WTC11 (cell line): ENCODE measurements at regions not wholly inside any gene's neighbourhood (a gene's known extent, or its start where the extent isn't known, plus 50 kb on each side); places are given as distances from the start of the nearest gene placed in this dataset.

ENCODE experiments used
- ATAC-seq: fragments of 200-7000 bp; cut with Tn5 transposase; 2 replicates; pipeline ENCODE4 v1.10.0; 2021; ENCODE audit warnings: mild to moderate bottlenecking, moderate library complexity
- CTCF ChIA-PET: fragments of 300-600 bp; sonication (Branson Sonifier 250); formaldehyde crosslinking; loops from one replicate; lab custom pipeline; 2021; ENCODE audit warnings: antibody characterized with exemption; lab: Charles Lee
- POLR2A ChIA-PET: fragments of 350-600 bp; sonication (Branson Sonifier 250); formaldehyde crosslinking; loops from one replicate; lab custom pipeline; 2021; ENCODE audit warnings: antibody characterized with exemption; lab: Charles Lee
- DNase-seq: peaks from one replicate; pipeline ENCODE4 v3.0.0; 2021; ENCODE audit warnings: low spot score
- H3K27ac Mint-ChIP-seq: 2 replicates; pipeline ENCODE4 v1.8.0; 2021; ENCODE audit warnings: mixed read lengths
- H3K27me3 Mint-ChIP-seq: 2 replicates; pipeline ENCODE4 v1.8.0; 2021; ENCODE audit warnings: low read depth, mild to moderate bottlenecking, moderate library complexity, mixed read lengths
- H3K36me3 Mint-ChIP-seq: 2 replicates; pipeline ENCODE4 v1.8.0; 2021; ENCODE audit warnings: mixed read lengths
- H3K4me1 Mint-ChIP-seq: 2 replicates; pipeline ENCODE4 v1.8.0; 2022; ENCODE audit warnings: mixed read lengths
- H3K4me3 Mint-ChIP-seq: 2 replicates; pipeline ENCODE4 v1.8.0; 2021; ENCODE audit warnings: mild to moderate bottlenecking, moderate library complexity, mixed read lengths
- H3K9me3 Mint-ChIP-seq: 2 replicates; pipeline ENCODE4 v1.8.0; 2021; ENCODE audit warnings: mixed read lengths
- ESRRA ChIP-seq: sonication (generic); formaldehyde crosslinking; IDR thresholded peaks from 2 replicates; pipeline ENCODE4 v1.8.1; 2022; ENCODE audit warnings: mild to moderate bottlenecking, missing genetic modification reagents, borderline replicate concordance
- FOXK1 ChIP-seq: sonication (generic); formaldehyde crosslinking; IDR thresholded peaks from 2 replicates; pipeline ENCODE4 v1.8.0; 2022; ENCODE audit warnings: mild to moderate bottlenecking, moderate library complexity, missing genetic modification reagents
- GABPB1 ChIP-seq: sonication (generic); formaldehyde crosslinking; IDR thresholded peaks from 2 replicates; pipeline ENCODE4 v1.8.1; 2023; ENCODE audit warnings: mild to moderate bottlenecking, missing genetic modification reagents
- GRHL2 ChIP-seq: fragments of 250-450 bp; sonication (Bioruptor Pico); IDR thresholded peaks from 2 replicates; pipeline ENCODE4 v1.8.0; 2022; ENCODE audit warnings: mild to moderate bottlenecking, moderate library complexity; ENCODE audit not compliant: insufficient replicate concordance, severe bottlenecking
- JUN ChIP-seq: sonication (generic); formaldehyde crosslinking; IDR thresholded peaks from 2 replicates; pipeline ENCODE4 v1.8.0; 2023; ENCODE audit warnings: mild to moderate bottlenecking, missing genetic modification reagents
- MXD4 ChIP-seq: fragments of 250-450 bp; sonication (Bioruptor Pico); IDR thresholded peaks from 2 replicates; pipeline ENCODE4 v1.8.0; 2021; ENCODE audit warnings: mild to moderate bottlenecking, moderate library complexity, borderline replicate concordance
- NFATC4 ChIP-seq: fragments of 250-450 bp; sonication (Bioruptor Pico); IDR thresholded peaks from 2 replicates; pipeline ENCODE4 v1.9.0; 2021; ENCODE audit warnings: mild to moderate bottlenecking
- NFYB ChIP-seq: sonication (generic); formaldehyde crosslinking; conservative IDR thresholded peaks from 2 replicates; pipeline ENCODE4 v1.8.0; 2022; ENCODE audit warnings: low read depth, missing genetic modification reagents
- RORB ChIP-seq: fragments of 250-450 bp; sonication (Bioruptor Pico); IDR thresholded peaks from 2 replicates; pipeline ENCODE4 v1.9.0; 2021; ENCODE audit warnings: mild to moderate bottlenecking
- ZNF416 ChIP-seq: fragments of 250-450 bp; sonication (Bioruptor Pico); IDR thresholded peaks from 2 replicates; pipeline ENCODE4 v1.9.0; 2021; ENCODE audit warnings: mild to moderate bottlenecking, inconsistent platforms
- ZNF671 ChIP-seq: fragments of 250-450 bp; sonication (Bioruptor Pico); IDR thresholded peaks from 2 replicates; pipeline ENCODE4 v1.8.0; 2021; ENCODE audit warnings: mild to moderate bottlenecking
- TF ChIP-seq, protein P1 (sequence below): sonication (generic); formaldehyde crosslinking; IDR thresholded peaks from 2 replicates; pipeline ENCODE4 v1.8.0; 2023; ENCODE audit warnings: missing genetic modification reagents, mild to moderate bottlenecking, borderline replicate concordance
- TF ChIP-seq, protein P2 (sequence below): fragments of 200-600 bp; IDR thresholded peaks from 2 replicates; pipeline ENCODE4 v1.8.0; 2022; ENCODE audit warnings: antibody characterized with exemption
- TF ChIP-seq, protein P3 (sequence below): sonication (generic); formaldehyde crosslinking; IDR thresholded peaks from 2 replicates; pipeline ENCODE4 v1.8.1; 2022; ENCODE audit warnings: mild to moderate bottlenecking, missing genetic modification reagents, moderate library complexity, borderline replicate concordance
- TF ChIP-seq, protein P4 (sequence below): sonication (generic); formaldehyde crosslinking; IDR thresholded peaks from 2 replicates; pipeline ENCODE4 v1.8.1; 2022; ENCODE audit warnings: low read depth, missing genetic modification reagents, borderline replicate concordance
- TF ChIP-seq, protein P5 (sequence below): sonication (generic); formaldehyde crosslinking; IDR thresholded peaks from 2 replicates; pipeline ENCODE4 v1.8.1; 2023; ENCODE audit warnings: mild to moderate bottlenecking, missing genetic modification reagents
- TF ChIP-seq, protein P6 (sequence below): fragments of 250-450 bp; sonication (Bioruptor Pico); conservative IDR thresholded peaks from 2 replicates; pipeline ENCODE4 v1.9.0; 2021; ENCODE audit warnings: mild to moderate bottlenecking

DNA sequence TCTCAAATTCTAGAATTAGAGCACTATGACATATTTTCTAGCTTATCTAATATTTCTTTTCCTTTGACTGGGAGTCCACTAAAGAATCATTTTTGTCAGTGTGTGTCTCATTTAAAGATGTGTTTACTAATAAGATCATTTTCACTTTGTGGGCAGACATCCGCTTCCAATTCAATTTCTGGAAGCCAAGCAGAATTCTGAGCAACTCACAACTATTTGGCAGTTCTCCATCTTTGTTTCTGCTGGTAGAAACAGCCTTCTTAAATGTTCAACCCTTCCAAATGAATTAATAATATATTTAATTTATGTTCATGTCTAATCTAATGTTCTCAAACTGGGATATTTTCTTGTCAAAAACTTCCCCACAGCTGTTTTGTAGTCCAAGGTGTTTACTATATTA lies 411.8 kb downstream of the KCTD12 start (continued):
- TF ChIP-seq, protein P1, sequence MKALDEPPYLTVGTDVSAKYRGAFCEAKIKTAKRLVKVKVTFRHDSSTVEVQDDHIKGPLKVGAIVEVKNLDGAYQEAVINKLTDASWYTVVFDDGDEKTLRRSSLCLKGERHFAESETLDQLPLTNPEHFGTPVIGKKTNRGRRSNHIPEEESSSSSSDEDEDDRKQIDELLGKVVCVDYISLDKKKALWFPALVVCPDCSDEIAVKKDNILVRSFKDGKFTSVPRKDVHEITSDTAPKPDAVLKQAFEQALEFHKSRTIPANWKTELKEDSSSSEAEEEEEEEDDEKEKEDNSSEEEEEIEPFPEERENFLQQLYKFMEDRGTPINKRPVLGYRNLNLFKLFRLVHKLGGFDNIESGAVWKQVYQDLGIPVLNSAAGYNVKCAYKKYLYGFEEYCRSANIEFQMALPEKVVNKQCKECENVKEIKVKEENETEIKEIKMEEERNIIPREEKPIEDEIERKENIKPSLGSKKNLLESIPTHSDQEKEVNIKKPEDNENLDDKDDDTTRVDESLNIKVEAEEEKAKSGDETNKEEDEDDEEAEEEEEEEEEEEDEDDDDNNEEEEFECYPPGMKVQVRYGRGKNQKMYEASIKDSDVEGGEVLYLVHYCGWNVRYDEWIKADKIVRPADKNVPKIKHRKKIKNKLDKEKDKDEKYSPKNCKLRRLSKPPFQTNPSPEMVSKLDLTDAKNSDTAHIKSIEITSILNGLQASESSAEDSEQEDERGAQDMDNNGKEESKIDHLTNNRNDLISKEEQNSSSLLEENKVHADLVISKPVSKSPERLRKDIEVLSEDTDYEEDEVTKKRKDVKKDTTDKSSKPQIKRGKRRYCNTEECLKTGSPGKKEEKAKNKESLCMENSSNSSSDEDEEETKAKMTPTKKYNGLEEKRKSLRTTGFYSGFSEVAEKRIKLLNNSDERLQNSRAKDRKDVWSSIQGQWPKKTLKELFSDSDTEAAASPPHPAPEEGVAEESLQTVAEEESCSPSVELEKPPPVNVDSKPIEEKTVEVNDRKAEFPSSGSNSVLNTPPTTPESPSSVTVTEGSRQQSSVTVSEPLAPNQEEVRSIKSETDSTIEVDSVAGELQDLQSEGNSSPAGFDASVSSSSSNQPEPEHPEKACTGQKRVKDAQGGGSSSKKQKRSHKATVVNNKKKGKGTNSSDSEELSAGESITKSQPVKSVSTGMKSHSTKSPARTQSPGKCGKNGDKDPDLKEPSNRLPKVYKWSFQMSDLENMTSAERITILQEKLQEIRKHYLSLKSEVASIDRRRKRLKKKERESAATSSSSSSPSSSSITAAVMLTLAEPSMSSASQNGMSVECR (CRISPR knock-in tag): no peak
- TF ChIP-seq ESRRA (CRISPR knock-in tag) (no peak), NFYB (no peak)

DNA sequence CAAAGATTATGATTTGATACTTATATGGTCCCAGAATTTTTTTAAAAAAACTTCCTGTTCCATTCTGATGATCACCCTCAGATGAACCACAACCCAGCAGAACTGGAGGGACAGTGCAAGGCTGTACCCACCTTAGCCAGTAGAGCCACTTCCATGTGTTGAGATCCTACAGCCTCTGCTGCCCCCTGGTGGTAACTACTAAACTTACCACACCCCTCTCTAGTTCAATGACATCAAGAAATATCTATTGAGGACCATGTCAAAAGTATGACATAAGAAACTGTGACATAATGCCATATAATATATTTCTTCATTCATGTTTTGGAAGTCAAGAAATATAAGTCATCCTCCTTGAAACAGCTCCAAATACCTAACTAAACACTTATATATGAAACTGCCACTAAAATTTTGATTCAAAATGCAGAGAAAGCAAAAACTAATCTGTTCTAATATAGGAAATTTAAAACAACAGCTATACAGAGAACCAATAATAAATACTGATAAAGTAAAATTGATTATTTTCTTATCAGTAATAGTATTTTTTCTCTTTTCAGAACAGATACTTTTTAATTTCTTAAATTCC lies 412.6 kb downstream of the KCTD12 start:
- POLR2A ChIA-PET: no interaction called here
- Mint-ChIP-seq H3K9me3 (no peaks in the 10 kb centered on the region), H3K27ac (no peak overlapping the region), H3K4me3 (no peak overlapping the region), H3K4me1 (peaks cover 3% of the 10 kb centered on the region), H3K27me3 (no peaks in the 10 kb centered on the region), H3K36me3 (no peaks in the 10 kb centered on the region)
- TF ChIP-seq NFATC4 (CRISPR knock-in tag) (no peak), MXD4 (CRISPR knock-in tag) (no peak)
- TF ChIP-seq, protein P2, sequence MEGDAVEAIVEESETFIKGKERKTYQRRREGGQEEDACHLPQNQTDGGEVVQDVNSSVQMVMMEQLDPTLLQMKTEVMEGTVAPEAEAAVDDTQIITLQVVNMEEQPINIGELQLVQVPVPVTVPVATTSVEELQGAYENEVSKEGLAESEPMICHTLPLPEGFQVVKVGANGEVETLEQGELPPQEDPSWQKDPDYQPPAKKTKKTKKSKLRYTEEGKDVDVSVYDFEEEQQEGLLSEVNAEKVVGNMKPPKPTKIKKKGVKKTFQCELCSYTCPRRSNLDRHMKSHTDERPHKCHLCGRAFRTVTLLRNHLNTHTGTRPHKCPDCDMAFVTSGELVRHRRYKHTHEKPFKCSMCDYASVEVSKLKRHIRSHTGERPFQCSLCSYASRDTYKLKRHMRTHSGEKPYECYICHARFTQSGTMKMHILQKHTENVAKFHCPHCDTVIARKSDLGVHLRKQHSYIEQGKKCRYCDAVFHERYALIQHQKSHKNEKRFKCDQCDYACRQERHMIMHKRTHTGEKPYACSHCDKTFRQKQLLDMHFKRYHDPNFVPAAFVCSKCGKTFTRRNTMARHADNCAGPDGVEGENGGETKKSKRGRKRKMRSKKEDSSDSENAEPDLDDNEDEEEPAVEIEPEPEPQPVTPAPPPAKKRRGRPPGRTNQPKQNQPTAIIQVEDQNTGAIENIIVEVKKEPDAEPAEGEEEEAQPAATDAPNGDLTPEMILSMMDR: peak; percentile 77
- CTCF ChIA-PET: no interaction called here
- DNase-seq (peak; percentile 78), ATAC-seq (peak; percentile 100)

DNA sequence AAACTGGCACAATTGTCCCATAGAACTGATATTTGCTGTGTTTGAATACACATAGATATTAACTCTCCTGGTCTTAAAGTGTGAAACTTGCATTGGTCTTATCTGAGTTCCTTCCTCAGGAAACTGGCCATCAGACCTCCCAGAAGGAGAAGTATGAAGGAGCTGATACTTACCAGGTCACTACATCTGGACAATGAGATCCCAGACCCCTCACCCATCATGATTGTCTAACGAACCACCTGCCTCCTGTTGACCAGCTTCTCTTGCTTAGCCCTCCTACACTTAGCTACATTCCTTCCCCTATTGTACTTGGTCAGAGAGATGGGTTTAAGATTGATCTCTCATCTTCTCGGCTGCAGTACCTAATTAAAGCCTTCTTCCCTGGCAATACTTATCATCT lies 413.3 kb downstream of the KCTD12 start:
- H3K9me3 Mint-ChIP-seq: no peaks in the 10 kb centered on the region
- POLR2A ChIA-PET: no interaction called here
- ATAC-seq (no peak), DNase-seq (no peak)
- no peak overlapping the region for H3K4me3 Mint-ChIP-seq
- peaks cover 10% of the 10 kb centered on the region for H3K4me1 Mint-ChIP-seq
- CTCF ChIA-PET: interaction anchor here (1.4 to 1.7 kb wide), 2 partner anchors 433 to 596 kb away, joined by 3 to 6 read pairs; no protein-coding TSS in a partner anchor
- H3K27ac Mint-ChIP-seq: no peak overlapping the region
- H3K27me3 Mint-ChIP-seq: no peaks in the 10 kb centered on the region
- TF ChIP-seq ZNF671 (no peak), JUN (CRISPR knock-in tag) (no peak)
- TF ChIP-seq, protein P3, sequence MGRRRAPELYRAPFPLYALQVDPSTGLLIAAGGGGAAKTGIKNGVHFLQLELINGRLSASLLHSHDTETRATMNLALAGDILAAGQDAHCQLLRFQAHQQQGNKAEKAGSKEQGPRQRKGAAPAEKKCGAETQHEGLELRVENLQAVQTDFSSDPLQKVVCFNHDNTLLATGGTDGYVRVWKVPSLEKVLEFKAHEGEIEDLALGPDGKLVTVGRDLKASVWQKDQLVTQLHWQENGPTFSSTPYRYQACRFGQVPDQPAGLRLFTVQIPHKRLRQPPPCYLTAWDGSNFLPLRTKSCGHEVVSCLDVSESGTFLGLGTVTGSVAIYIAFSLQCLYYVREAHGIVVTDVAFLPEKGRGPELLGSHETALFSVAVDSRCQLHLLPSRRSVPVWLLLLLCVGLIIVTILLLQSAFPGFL: no peak
- no peaks in the 10 kb centered on the region for H3K36me3 Mint-ChIP-seq

DNA sequence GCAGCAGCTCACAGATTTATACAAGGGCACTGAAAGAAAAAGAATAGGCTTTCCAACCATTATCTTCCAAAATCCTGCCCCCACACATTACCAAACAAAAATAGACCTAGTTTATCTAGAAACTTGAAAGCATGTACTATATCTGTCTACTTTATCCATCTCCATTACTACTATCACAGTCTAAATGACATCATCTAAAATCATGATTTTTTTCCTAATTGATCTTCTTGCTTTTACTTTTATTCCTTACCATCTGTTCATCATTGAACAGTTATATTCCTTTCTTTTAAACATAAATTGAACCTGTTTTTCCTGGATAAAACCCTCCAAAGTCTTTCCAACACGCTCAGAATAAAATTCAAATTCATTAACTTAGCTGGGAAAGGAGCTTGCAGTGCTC lies 414.7 kb downstream of the KCTD12 start:
- CTCF ChIA-PET: interaction anchor here (0.6 to 1.8 kb wide), 4 partner anchors 341 to 602 kb away, joined by 3 to 6 read pairs (median 4); no protein-coding TSS in a partner anchor
- H3K27me3 Mint-ChIP-seq: no peaks in the 10 kb centered on the region
- peaks cover 19% of the 10 kb centered on the region for H3K4me1 Mint-ChIP-seq
- no peaks in the 10 kb centered on the region for H3K9me3 Mint-ChIP-seq
- POLR2A ChIA-PET: interaction anchor here (0.8 kb wide), 1 partner anchor 413 kb away, joined by 3 read pairs; no protein-coding TSS in a partner anchor
- DNase-seq (no peak), ATAC-seq (no peak)
- no peak overlapping the region for H3K27ac Mint-ChIP-seq
- H3K36me3 Mint-ChIP-seq: no peaks in the 10 kb centered on the region
- no peak overlapping the region for H3K4me3 Mint-ChIP-seq
- TF ChIP-seq GABPB1 (no peak), RORB (CRISPR knock-in tag) (no peak), FOXK1 (no peak), GRHL2 (CRISPR knock-in tag) (no peak), ZNF416 (CRISPR knock-in tag) (no peak)
- TF ChIP-seq, protein P4, sequence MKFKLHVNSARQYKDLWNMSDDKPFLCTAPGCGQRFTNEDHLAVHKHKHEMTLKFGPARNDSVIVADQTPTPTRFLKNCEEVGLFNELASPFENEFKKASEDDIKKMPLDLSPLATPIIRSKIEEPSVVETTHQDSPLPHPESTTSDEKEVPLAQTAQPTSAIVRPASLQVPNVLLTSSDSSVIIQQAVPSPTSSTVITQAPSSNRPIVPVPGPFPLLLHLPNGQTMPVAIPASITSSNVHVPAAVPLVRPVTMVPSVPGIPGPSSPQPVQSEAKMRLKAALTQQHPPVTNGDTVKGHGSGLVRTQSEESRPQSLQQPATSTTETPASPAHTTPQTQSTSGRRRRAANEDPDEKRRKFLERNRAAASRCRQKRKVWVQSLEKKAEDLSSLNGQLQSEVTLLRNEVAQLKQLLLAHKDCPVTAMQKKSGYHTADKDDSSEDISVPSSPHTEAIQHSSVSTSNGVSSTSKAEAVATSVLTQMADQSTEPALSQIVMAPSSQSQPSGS (CRISPR knock-in tag): no peak
- TF ChIP-seq, protein P5, sequence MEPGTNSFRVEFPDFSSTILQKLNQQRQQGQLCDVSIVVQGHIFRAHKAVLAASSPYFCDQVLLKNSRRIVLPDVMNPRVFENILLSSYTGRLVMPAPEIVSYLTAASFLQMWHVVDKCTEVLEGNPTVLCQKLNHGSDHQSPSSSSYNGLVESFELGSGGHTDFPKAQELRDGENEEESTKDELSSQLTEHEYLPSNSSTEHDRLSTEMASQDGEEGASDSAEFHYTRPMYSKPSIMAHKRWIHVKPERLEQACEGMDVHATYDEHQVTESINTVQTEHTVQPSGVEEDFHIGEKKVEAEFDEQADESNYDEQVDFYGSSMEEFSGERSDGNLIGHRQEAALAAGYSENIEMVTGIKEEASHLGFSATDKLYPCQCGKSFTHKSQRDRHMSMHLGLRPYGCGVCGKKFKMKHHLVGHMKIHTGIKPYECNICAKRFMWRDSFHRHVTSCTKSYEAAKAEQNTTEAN (CRISPR knock-in tag): no peak
- TF ChIP-seq, protein P6, sequence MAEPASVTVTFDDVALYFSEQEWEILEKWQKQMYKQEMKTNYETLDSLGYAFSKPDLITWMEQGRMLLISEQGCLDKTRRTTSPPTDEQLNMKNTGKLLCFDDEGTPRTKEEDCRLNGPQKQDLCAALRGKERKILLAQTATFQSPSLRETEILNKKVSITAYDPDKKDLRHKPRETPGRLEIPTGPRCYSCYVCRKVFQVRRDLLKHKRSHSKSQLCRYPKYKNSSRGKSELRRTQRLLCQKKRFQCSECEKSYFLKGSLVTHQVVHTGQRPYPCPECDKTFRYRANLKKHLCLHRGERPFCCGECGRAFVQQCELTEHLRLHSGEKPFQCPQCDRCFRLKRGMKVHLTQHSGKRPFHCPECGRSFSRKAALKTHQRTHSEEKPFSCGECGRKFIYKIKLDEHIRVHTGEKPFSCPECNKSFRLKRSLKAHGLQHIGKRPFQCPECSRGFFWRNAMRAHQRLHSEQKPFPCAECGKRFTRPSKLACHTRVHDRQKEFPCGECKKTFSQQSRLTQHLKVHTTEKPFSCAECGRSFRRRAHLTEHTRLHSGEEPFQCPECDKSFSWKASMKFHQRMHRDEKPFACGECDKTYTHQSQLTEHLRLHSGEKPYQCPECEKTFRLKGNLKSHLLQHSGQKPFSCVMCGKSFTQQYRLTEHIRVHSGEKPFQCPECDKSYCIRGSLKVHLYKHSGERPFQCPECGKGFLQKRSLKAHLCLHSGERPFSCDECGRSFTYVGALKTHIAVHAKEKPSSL (CRISPR knock-in tag): no peak
